ENCODE measurements at regions not wholly inside any gene's neighbourhood (a gene's known extent, or its start where the extent isn't known, plus 50 kb on each side); places are given as distances from the start of the nearest gene placed in this dataset.

DNA sequence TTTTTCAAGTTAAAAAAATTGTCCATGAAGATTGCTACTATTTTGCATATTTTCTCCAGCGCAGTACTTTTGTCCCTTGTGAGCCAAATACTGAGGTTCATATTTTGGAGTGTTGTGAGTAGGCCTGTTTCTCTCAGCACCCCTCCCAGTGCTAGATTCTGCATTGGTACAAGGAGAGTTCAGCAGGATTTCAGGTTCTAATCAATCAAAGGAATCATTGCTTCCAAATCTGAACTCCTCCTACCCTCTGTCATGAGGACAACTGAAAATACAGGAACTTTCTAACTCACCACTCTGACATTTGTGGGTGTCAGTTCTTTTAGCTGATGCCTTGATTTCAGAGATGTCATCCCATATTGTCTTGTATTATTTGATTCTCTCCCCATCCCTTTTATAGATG, 299.9 kb downstream of the FZD1 start:
- CTCF ChIA-PET: no interaction called here
- BruUV-seq (replicated peaks): no TSS peak
- intact Hi-C loops (cut with micrococcal nuclease; ENCODE audit: unreplicated experiment): no loop called here
- TF ChIP-seq, protein P1, sequence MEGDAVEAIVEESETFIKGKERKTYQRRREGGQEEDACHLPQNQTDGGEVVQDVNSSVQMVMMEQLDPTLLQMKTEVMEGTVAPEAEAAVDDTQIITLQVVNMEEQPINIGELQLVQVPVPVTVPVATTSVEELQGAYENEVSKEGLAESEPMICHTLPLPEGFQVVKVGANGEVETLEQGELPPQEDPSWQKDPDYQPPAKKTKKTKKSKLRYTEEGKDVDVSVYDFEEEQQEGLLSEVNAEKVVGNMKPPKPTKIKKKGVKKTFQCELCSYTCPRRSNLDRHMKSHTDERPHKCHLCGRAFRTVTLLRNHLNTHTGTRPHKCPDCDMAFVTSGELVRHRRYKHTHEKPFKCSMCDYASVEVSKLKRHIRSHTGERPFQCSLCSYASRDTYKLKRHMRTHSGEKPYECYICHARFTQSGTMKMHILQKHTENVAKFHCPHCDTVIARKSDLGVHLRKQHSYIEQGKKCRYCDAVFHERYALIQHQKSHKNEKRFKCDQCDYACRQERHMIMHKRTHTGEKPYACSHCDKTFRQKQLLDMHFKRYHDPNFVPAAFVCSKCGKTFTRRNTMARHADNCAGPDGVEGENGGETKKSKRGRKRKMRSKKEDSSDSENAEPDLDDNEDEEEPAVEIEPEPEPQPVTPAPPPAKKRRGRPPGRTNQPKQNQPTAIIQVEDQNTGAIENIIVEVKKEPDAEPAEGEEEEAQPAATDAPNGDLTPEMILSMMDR (IDR thresholded peaks at IDR 0.05; ENCODE audit: unreplicated experiment): no peak
- no peak for DNase-seq
- Mint-ChIP-seq H3K27me3 (ENCODE audit: unreplicated experiment) (no peaks in the 10 kb centered on the region), H3K27ac (ENCODE audit: unreplicated experiment) (no peak overlapping the region), H3K9me3 (ENCODE audit: low read depth, unreplicated experiment) (no peaks in the 10 kb centered on the region), H3K36me3 (ENCODE audit: insufficient read depth, unreplicated experiment) (no peaks in the 10 kb centered on the region), H3K4me1 (ENCODE audit: low read depth, unreplicated experiment) (no peaks in the 10 kb centered on the region), H3K4me3 (ENCODE audit: low read depth, unreplicated experiment) (no peak overlapping the region)

DNA sequence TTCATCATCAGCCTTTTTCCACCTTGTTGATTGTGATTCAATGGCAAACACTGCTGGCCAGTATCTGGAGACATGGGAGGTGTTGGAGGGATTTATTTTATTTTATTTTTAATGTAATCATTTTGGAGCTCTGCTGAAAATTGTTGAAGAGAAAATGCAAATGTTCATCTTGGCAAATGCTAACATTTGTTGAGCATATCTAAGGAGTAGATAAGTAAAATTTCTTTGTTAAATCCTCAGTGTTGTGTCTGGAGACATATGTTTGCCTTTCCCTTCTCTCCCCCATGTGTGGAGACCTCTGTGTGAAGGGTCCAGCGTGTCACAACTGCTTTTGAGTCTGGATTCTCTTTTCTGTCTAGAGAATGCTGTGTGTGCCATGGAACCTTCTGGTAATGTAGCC, 300.3 kb downstream of the FZD1 start:
- Mint-ChIP-seq H3K27me3 (ENCODE audit: unreplicated experiment) (no peaks in the 10 kb centered on the region), H3K4me1 (ENCODE audit: low read depth, unreplicated experiment) (no peaks in the 10 kb centered on the region), H3K27ac (ENCODE audit: unreplicated experiment) (no peak overlapping the region), H3K9me3 (ENCODE audit: low read depth, unreplicated experiment) (no peaks in the 10 kb centered on the region), H3K36me3 (ENCODE audit: insufficient read depth, unreplicated experiment) (no peaks in the 10 kb centered on the region), H3K4me3 (ENCODE audit: low read depth, unreplicated experiment) (no peak overlapping the region)
- TF ChIP-seq, protein P1 (IDR thresholded peaks at IDR 0.05; ENCODE audit: unreplicated experiment): no peak
- no TSS peak for BruUV-seq (replicated peaks)
- CTCF ChIA-PET: no interaction called here
- no peak for DNase-seq
- intact Hi-C loops (cut with micrococcal nuclease; ENCODE audit: unreplicated experiment): no loop called here

DNA sequence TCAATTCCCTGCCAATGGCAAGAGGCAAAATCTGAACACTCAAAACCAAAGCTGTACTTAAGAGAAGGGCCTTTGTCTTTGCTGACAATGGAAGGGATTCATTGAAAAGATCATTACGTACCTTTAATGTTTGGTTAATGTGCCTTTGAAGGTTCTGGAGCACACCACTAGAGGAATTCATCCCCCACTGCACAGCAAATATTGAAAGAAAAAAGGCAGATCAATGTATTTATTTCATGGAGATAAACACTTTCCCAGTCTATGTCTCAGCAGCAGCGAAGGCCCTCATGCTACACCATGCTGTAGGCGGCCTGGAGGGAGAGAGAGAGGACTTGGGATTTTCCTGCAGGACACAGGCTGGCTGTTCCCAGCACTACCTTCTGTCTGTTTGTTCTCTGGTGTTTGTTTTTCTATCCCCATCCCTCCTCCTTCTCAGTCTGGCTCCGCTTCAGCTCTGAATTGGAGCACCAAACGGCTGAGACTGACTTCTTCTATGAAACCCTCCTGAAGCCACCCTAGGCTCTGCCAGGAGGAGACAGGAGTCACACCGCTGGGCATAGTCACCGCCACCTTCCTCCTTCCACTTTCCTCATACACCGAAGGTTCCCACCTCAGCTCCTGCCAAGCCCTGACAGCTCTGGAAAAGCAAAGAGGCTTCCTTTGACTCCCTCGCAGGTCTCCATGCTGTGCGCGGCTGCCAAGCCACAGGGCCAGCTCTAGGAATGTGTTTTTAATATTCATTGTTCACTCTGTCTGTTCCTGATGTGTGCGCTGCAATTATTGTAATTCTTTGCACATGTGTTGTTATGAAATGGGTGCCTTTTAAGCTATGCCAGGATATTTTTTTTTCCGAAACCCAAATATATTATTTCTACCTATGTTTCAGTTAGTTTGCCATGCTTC, 301.5 kb downstream of the FZD1 start:
- BruUV-seq (replicated peaks): no TSS peak
- no peaks in the 10 kb centered on the region for H3K4me1 Mint-ChIP-seq (ENCODE audit: low read depth, unreplicated experiment)
- no peaks in the 10 kb centered on the region for H3K27me3 Mint-ChIP-seq (ENCODE audit: unreplicated experiment)
- no peaks in the 10 kb centered on the region for H3K9me3 Mint-ChIP-seq (ENCODE audit: low read depth, unreplicated experiment)
- CTCF ChIA-PET: no interaction called here
- intact Hi-C loops (cut with micrococcal nuclease; ENCODE audit: unreplicated experiment): no loop called here
- DNase-seq: no peak
- H3K4me3 Mint-ChIP-seq (ENCODE audit: low read depth, unreplicated experiment): no peak overlapping the region
- no peaks in the 10 kb centered on the region for H3K36me3 Mint-ChIP-seq (ENCODE audit: insufficient read depth, unreplicated experiment)
- H3K27ac Mint-ChIP-seq (ENCODE audit: unreplicated experiment): no peak overlapping the region
- TF ChIP-seq, protein P1 (IDR thresholded peaks at IDR 0.05; ENCODE audit: unreplicated experiment): no peak

DNA sequence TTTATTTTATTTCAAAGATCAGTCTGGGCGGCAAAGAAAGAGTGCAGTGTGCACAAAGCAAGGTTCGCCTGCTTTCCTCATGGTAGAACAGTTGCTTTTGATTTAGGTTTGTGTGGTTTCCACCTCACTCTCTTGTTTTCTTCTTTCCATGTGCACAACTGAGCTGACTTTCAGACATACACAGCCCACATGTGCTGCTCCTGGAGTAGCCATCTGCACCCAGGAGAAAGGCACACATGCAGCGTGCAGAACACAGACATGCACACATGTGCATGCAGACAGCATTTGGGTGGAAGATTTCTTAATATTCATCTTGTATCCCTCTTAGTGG, 302.1 kb downstream of the FZD1 start:
- TF ChIP-seq, protein P1 (IDR thresholded peaks at IDR 0.05; ENCODE audit: unreplicated experiment): no peak
- intact Hi-C loops (cut with micrococcal nuclease; ENCODE audit: unreplicated experiment): no loop called here
- no peak overlapping the region for H3K4me3 Mint-ChIP-seq (ENCODE audit: low read depth, unreplicated experiment)

More for the DNA sequence above, 302.1 kb downstream of the FZD1 start:
- H3K4me1 Mint-ChIP-seq (ENCODE audit: low read depth, unreplicated experiment): no peaks in the 10 kb centered on the region
- H3K27me3 Mint-ChIP-seq (ENCODE audit: unreplicated experiment): no peaks in the 10 kb centered on the region
- no peaks in the 10 kb centered on the region for H3K9me3 Mint-ChIP-seq (ENCODE audit: low read depth, unreplicated experiment)
- no peaks in the 10 kb centered on the region for H3K36me3 Mint-ChIP-seq (ENCODE audit: insufficient read depth, unreplicated experiment)
- CTCF ChIA-PET: no interaction called here
- no TSS peak for BruUV-seq (replicated peaks)
- no peak overlapping the region for H3K27ac Mint-ChIP-seq (ENCODE audit: unreplicated experiment)
- DNase-seq: no peak
